IPS-11a (cell line): ENCODE measurements at regions not wholly inside any gene's neighbourhood (a gene's known extent, or its start where the extent isn't known, plus 50 kb on each side); places are given as distances from the start of the nearest gene placed in this dataset.
"Not testable (repeated sequence)": the region's sequence is repeated elsewhere in the genome, so short reads cannot be mapped to it uniquely, and the experiment has no call there.

Experiments used
- H3K4me3 ChIP-seq: one replicate; pipeline ENCODE4 v1.5.1; 2013; ENCODE audit warnings: low read depth, low read length, control low read depth

DNA sequence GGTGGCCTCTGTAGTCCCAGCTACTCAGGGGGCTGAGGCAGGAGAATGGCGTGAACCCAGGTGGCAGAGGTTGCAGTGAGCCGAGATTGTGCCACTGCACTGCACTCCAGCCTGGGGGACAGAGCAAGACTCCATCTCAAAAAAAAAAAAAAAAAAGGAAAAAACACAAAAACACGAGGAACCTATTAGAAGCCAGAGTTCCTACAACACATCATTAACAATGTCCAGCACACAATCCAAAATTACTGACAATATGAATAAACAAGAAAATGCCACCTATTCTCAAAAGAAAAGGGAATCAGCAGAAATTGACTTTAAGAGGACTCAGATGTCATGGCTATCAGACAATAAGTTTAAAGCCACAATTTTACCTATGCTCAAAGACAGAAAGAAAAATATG is 57.3 kb upstream of the HS3ST3A1 start:
- H3K4me3 ChIP-seq, result not testable (repeated sequence)

DNA sequence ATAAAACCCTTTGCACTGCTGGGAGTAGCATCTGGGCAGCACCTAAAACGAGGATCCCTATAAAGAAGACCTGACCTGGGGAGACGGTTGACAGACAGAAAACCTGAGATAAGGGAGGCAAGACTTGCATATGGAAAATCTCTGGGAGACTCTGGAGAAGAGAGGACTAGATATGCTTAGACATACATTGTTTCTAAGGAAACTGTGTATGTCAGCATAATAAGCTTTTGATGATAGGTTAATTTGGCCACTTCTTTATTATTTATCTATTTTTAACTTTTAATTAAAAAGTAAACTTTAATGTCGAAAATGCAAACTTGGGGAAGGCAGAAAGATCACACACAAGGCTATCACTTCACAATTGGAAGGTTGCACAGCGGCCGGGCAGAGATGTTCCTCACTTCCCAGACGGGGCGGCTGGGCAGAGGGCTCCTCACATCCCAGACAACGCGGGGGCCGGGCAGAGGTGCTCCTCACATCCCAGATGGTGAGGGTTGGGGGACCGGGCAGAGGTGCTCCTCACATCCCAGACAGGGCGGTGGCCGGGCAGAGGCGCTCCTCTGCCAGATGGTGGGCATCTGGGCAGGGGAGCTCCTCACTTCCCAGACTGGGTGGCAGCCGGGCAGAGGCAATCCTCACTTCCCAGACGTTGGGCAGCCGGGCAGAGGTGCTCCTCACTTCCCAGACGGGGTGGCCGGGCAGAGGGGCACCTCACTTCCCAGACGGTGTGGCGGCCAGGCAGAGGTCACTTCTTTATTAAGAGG is 64.3 kb upstream of the HS3ST3A1 start:
- H3K4me3 ChIP-seq, result no peak overlapping the region

DNA sequence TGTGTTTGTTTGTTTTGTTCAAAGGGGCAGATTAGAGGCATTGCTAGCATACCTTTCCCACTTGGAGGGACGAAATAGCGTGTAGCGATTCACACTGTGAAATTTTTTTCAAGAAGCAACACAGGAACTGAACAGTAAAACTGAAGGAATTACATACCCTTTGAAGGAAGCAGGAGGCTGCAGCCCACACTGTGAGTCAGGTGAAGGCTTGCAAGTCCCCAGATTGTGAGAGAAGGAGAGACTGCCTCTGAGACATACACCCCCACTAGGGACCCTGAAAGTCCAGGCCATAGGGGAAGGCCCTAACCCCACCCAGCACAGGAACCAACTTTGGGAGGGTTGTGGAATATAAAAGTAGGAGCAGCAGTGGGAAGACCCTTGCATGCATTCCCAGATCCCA is 69.6 kb upstream of the HS3ST3A1 start:
- H3K4me3 ChIP-seq, result no peak overlapping the region

DNA sequence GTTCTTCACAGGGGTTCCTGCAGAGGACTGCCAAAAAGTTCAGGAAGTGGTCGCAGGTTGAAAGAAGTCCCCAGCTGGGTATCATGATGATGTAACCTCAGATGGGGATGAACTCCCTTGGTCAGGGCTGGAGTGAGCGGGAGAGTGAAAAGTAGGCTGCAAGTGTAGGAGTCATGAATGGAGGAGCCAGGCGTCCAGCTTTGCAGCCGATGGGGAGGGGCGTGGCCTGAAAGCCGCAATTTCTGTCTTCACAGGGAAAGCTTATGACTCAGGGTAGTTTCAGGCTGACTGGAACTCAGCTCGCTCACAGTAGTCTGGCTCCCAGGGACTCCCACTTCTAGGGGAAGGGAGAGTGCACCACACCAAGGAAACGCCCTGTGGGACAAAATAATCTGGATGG is 70.0 kb upstream of the HS3ST3A1 start:
- H3K4me3 ChIP-seq, result no peak overlapping the region

DNA sequence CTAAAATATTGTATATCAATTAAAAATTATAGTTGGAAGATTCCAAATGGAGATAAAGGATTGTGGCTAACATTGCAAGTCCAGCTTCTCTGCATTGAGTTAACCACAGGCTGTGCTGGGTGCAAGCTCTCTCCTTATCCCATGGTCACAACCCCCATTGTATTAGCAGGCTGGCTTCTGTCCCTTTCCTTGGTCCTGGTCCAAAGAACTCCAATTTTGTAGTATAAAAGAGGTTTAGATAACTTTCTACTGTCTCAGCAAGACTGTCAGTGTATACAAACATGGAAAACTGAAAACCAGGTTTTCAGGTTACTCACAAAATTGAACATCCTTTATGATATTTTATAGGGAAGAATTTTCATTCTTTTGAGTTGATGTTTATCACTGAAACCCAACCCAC is 76.6 kb upstream of the HS3ST3A1 start:
- no peak overlapping the region for H3K4me3 ChIP-seq

DNA sequence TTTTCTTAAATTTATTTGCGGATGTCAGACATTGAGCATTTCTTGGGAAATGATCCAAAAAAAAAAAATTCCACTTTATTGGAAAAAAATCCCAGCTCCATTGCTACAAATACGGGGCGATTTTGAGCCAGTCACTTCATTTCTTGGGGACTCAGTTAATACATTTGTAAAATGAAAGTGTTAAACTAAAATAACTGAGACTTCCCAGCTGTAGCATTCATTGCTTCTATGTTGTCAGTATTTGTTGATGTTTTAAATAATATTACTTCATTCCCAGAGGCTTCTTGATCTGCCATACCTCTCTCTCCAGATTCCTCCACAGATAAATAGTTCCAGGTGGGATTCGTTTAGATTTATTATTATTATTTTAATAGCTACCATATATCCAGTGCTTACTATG is 77.1 kb upstream of the HS3ST3A1 start:
- H3K4me3 ChIP-seq, result no peak overlapping the region

DNA sequence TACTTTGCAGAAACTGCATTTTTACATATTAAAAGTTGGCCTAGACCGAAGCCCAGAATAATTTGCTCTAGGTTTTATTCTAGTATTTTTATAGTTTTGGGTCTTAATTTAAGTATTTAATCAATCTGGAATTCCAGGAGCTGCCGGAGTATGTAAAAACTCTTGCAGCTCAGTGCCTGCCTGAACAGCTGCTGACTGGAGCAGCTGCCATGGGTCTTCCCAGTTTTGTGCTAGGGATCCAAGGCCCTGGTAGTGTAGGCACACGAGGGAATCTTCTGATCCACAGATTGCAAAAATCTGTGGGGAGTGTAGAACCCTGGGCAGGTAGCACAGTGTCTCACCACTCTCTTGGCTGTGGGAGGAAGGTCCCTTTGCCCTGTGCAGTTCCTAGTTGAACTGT is 87.0 kb upstream of the HS3ST3A1 start:
- no peak overlapping the region for H3K4me3 ChIP-seq

DNA sequence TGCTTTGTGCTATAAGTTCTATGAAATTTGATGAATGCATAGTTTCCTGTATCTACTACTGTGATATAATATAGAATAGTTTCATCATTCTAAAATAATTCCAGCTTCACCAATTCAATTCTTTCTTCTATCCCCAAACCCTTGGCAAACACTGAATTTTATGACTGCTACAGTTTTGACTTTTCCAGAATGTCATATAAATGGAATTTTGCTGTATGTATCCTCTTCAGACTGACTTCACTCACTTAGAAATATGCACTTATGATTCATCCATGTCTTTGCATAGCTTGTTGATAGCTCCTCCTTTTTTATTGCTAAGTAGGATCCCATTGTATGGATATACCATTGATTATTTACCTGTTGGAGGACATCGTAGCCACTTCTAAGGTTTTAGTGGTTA is 89.1 kb upstream of the HS3ST3A1 start:
- no peak overlapping the region for H3K4me3 ChIP-seq

DNA sequence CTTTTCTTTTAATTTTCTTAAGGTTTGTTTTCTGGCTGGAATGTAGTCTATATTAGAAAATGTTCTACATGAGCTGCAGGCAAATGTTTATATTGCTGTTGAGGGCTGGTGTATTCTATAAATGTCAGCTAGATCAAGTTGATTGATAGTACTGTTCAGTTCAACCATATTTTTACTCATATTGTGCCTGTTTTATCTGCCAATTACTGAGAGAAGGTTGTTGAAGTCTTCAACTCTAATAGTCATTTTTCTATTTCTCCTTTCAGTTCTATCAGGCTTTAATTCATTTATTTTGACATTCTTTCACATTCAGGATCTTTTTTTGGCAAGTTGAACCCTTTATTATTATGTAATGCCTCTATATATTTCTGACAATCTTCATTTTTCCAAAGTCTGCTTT is 93.2 kb upstream of the HS3ST3A1 start:
- no peak overlapping the region for H3K4me3 ChIP-seq

DNA sequence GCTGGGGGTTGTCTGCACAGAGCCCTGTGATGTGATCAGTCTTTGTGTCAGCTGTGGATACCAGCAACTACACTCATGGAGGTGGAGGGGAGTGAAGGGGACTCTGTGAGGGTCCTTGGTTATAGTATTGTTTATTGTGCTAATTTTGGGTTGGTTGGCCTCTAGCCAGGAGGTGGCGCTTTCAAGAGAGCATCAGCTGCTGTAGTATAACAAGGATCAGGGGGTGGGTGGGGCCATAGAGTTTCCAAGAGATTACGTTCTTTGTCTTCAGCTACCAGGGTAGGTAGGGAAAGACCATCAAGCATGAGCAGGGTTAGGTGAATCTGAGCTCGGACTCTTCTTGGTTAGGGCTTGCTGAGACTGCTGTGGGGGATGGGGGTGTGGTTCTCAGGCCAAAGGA is 97.1 kb upstream of the HS3ST3A1 start:
- no peak overlapping the region for H3K4me3 ChIP-seq

DNA sequence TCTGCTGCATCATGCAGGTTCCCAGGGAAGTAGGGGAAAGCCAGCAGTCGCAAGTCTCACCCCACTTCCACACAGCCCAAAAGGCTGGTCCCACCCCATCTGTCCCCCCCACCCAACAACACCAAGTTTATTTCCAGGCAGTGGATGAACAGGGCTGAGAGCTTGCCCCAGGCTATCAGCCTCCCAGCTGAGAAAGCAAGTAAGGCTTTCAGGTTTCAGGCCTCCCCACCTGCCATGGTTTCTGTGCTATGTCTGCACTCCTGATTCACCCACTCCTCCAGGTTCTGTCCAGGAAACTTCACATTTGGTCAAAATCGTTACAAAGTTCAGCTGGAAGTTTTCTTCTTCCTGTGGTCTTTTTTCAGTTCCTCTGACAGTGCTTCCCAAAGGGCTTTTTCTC is 97.5 kb upstream of the HS3ST3A1 start:
- H3K4me3 ChIP-seq, result no peak overlapping the region

DNA sequence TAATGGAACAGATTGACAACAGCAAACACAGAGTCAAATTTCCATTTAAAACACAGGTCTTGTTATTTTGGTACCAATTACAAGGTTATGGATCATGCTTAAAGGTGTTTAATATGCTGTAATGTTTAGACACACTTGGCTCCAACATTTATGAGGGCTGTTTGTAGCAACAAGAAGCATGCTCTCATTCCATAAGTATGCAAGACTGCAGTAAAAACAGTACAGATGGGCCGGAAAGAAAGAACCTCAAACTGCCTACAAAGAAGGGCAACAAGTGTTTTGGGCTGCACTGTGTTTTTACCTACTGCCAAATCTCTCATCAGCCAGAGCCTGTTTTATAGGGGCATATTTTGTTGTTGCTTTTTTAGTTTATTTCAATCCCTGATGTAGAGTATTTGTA is 100.5 kb upstream of the HS3ST3A1 start:
- H3K4me3 ChIP-seq, result no peak overlapping the region

DNA sequence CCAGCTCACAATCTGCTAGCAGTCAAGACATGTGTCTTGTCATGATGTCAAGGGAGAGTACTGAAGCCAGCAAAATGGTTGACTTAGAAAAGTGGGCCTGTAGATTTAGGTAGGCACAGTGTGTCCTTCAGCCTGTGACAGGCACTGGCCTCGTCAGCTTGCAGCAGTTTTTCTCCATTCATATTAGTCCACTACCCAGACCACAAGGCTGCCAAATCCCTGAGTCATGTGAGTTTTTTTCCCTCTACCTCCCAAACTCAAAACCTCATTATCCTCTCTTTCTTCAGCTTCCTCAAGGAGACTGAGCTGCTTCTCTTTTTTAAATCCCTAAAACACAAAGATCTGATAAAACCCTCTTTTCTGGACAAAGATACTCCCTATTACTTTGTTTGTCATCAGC is 102.6 kb upstream of the HS3ST3A1 start:
- H3K4me3 ChIP-seq, result no peak overlapping the region

DNA sequence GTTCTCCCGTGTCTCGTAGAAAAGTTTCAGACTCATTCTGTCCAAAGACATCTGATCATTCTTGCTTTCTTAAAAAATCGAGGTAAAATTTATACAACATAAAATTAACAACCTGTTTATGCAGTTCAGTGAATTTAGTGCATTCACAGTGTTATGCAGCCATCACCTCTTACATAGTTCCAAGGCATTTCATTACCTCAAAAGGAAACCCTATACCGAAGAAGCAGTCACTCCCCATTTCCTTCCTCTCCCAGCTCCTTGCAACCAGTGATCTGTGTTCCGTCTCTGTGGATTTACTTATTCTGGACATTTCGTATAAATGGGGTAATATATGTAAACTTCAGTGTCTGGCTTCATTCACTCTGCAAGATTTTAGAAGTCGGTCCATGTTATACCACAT is 103.5 kb upstream of the HS3ST3A1 start:
- no peak overlapping the region for H3K4me3 ChIP-seq

DNA sequence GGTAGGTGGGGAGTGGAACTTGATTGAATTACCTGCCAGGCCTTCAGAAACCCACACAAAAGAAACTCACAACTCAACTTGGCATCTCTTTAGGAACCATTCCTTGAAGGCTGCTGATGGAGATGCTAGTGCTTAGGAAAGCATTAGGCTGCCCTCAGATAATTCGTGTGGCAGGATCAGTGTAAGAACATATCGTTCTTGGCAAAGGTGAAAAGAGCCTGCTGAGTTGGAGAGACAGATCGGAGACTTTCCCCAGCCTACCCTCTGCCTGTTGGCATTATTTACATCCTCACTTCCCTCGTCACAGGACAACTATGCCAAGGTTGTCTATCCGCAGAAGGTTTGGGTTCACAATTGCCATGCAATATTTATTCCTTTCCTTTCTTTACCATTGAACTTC is 120.0 kb upstream of the HS3ST3A1 start:
- no peak overlapping the region for H3K4me3 ChIP-seq

DNA sequence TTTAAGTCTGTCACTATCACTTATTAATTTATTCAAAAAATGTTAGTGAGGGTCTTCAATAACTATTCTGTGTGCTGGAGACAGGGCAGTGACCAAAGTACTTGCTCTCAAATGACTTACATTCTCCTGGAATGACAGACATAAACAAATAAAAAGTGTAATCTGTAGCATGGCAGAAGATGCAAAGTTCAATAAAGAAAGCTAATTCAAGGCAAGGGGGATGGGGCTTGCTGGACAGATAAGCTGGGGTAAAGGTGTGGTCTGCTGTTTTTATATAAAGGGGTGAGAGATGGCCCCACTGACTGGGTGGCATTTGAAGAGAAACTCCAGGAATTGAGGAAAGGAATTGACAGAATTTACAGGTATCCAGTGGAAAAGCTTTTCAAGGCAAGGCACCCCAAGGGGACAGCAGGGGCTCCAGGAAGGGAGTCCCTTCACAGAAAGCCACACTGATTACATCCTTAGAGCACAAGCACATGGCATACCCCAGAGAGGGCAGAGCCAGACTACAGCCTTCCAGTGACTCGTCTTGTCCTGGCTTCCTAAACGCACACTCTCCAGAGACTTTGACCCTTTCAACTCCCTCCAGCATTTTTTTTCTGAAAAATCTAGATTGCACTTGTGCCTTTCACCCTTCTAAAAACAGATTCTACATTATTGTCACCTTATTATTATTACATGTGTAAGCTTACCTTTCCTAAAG is 123.7 kb upstream of the HS3ST3A1 start:
- H3K4me3 ChIP-seq, result no peak overlapping the region

DNA sequence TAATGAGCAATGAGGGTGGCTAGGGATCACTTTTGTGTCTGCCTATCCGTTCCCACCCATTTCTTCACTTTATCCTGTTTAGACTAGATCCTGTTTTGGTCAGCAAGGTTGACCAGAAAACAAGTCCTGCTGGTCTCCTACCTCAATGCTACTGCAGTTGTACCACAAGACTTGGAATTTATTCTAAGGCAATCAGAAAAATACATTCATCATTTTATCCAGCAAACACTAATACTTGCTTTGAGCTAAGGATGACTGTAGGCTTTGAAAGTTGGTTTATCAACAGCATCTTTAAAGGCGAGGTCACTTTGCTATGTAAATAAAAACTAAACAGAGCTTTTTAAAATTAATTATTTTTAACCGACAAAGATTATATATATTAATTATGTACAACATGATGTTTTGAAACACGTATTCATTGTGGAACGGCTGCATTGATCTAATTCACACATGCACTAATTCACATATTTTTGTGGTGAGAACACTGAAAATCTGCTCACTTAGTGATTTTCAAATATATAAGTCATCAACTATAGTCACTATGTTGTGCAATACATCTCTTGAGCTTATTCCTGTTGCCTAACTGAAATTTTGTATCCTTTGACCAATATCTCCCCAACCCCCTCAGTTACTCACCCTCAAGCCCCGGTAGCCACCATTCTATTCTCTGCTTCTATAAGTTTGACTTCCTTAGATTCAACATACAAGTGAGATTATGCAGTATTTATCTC is 125.9 kb upstream of the HS3ST3A1 start:
- no peak overlapping the region for H3K4me3 ChIP-seq

DNA sequence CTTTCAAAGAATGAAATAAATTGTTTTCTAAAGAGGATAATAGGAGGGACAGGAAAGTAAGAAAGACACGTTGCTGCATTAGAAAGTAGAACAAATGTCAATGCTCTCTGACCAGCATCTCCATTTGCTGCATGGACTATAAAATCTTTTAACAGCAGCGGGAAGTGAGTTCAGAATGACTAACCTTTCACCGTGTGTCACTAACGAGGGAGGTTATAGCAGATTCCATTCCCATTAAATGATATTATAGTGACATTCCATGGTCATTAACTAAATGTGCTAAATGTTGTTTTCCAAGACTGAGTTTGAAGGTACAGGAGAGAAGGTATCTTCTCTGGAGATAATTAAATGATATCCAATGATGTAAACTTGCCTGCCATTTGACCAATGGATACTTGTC is 127.1 kb upstream of the HS3ST3A1 start:
- no peak overlapping the region for H3K4me3 ChIP-seq

DNA sequence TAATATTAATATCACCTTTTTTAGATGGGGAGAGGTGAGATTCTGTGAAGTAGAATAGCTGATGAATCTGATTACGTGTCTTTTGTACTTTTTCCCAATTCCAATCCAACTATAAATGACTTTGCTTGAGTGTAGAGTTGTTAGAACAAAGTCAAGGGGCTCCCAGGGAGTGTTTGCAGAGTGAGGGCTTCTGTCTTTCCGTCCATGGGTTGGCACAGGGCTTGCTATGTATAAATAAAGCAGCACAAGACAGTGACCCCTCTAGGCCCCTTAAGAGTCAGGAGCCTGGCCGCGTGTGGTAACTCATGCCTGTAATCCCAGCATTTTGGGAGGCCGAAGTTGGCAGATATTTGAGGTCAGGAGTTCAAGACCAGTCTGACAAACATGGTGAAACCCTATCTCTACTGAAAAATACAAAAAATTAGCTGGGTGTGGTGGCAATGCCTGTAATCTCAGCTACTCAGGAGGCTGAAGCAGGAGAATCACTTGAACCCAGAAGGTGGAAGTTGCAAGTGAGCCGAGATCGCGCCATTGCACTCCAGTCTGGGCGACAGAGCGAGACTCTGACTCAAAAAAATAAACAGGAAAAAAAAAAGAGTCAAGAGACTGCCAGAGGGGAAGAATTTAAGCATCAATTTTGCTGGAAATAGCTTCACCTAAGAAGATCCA is 127.9 kb upstream of the HS3ST3A1 start:
- no peak overlapping the region for H3K4me3 ChIP-seq

DNA sequence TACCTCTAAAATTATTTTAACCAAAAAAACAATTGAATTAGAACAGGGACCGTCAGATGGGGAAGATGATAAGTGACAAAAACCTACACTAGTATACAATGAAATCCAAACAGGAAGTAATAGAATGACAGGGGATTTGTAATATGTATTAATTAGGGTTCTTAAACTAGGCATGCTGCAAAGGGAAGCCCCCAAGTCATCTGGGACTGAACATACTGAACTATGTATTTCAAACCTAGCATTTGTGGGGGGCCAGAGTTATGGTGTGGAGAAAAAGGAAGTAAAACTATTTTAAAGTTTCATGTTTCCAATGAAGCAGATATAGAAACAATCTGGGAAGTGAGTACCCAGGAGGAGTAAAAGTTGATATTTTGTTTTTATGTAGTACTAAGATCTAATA is 133.2 kb upstream of the HS3ST3A1 start:
- no peak overlapping the region for H3K4me3 ChIP-seq

DNA sequence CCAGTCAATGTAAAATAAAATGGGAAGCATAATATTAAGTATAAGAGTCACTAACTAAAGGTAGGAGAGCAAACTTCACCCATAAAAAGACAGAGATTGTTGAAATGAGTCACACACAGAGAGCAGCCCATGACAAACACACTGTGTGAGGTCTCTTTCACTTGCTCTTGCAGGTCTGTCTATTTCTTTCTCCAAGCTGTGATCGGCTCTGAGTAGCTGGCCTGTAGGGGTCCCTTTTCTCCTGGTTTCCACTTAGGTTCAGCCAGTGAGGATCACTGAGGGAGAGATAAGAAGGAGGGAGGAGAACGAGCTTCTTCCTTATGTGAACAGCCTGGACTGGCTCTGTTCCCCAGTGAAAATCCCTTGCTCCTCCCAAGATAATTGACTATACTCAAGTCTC is 133.7 kb upstream of the HS3ST3A1 start:
- no peak overlapping the region for H3K4me3 ChIP-seq

DNA sequence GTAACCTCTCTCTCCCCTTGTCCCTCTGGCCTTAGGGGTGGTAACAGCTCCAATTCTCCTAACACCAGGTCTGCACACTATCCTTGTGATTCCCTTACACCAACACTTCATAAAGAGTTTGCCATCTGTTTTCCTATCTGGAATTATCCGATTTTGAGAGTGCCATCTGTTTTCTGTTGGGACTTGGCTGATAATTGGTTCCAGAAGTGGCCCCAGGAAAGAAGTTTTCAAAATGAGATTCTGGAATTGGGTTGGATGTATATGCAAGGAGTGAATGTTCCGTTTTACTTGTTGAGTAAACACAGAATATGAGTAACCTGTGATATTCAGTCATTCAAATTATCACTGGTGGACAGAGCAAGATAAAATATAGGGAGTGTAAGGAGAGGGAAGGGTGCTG is 134.1 kb upstream of the HS3ST3A1 start:
- H3K4me3 ChIP-seq, result no peak overlapping the region
